Fibroblast of mammary gland (primary cell): ENCODE measurements at regions not wholly inside any gene's neighbourhood (a gene's known extent, or its start where the extent isn't known, plus 50 kb on each side); places are given as distances from the start of the nearest gene placed in this dataset.
A peak's percentile ranks its signal among the peaks of the same experiment; 100 is the strongest.

ENCODE experiments used
- DNase-seq: peaks from one replicate; pipeline ENCODE4 v3.0.0-alpha.2; 2010; ENCODE audit warnings: low read depth
- H3K4me3 ChIP-seq: 2 replicates; pipeline ENCODE4 v1.5.1; 2011; ENCODE audit warnings: low read depth, mild to moderate bottlenecking, low read length, moderate library complexity; ENCODE audit not compliant: control insufficient read depth
- CTCF ChIP-seq: conservative IDR thresholded peaks from 2 replicates; pipeline ENCODE4 v1.5.1; 2011; ENCODE audit warnings: low read depth, low read length, inconsistent platforms; ENCODE audit not compliant: control insufficient read depth, insufficient read depth

- H3K4me3 ChIP-seq: no peak overlapping the region
- DNase-seq: no peak
- no peak for TF ChIP-seq CTCF
Measured at GRCh38 chr14:65294816-65295215, 117.7 kb upstream of the FUT8 start.

- H3K4me3 ChIP-seq: no peak overlapping the region
- TF ChIP-seq CTCF: no peak
- DNase-seq: peak; percentile 58
Measured at GRCh38 chr14:65296402-65296801, 116.1 kb upstream of the FUT8 start.

- no peak for TF ChIP-seq CTCF
Measured at GRCh38 chr14:65296876-65297275, 115.7 kb upstream of the FUT8 start.

GRCh38 chr14:65297744-65298143, 114.8 kb upstream of the FUT8 start:
- no peak for DNase-seq
- TF ChIP-seq CTCF: no peak
- H3K4me3 ChIP-seq: no peak overlapping the region

More at GRCh38 chr14:65296876-65297275, 115.7 kb upstream of the FUT8 start:
- DNase-seq: no peak
- H3K4me3 ChIP-seq: no peak overlapping the region

GRCh38 chr14:65299826-65300225, 112.7 kb upstream of the FUT8 start:
- no peak for TF ChIP-seq CTCF
- no peak overlapping the region for H3K4me3 ChIP-seq
- DNase-seq: no peak

GRCh38 chr14:65301862-65302539, 110.5 kb upstream of the FUT8 start:
- no peak for DNase-seq
- no peak for TF ChIP-seq CTCF
- H3K4me3 ChIP-seq: no peak overlapping the region
